H1 (cell line): ENCODE measurements at regions not wholly inside any gene's neighbourhood (a gene's known extent, or its start where the extent isn't known, plus 50 kb on each side); places are given as distances from the start of the nearest gene placed in this dataset.

Source experiments
- CBX8 ChIP-seq: fragments of 300-800, 300-1000 bp; sonication (generic); IDR thresholded peaks from 2 replicates; pipeline ENCODE4 v1.7.1; 2016; ENCODE audit warnings: low read depth, low read length, borderline replicate concordance
- EZH2 ChIP-seq: fragments of 200-600 bp; sonication (generic); IDR thresholded peaks from 2 replicates; pipeline ENCODE4 v1.7.1; 2012; ENCODE audit warnings: low read depth, mild to moderate bottlenecking, moderate library complexity, low read length, inconsistent platforms; ENCODE audit not compliant: severe bottlenecking
- JUND ChIP-seq: IDR thresholded peaks from 2 replicates; pipeline ENCODE4 v1.6.1; 2011; ENCODE audit warnings: mild to moderate bottlenecking, improper control_type of control experiment, low read length
- MAFK ChIP-seq: IDR thresholded peaks from 2 replicates; pipeline ENCODE4 v1.6.1; 2012; ENCODE audit warnings: low read depth, mild to moderate bottlenecking, improper control_type of control experiment, low read length
- POU5F1 ChIP-seq: IDR thresholded peaks from 2 replicates; pipeline ENCODE4 v1.6.1; 2011; ENCODE audit warnings: low read depth, mild to moderate bottlenecking, low read length, moderate library complexity
- RBBP5 ChIP-seq: IDR thresholded peaks from 2 replicates; pipeline ENCODE4 v1.7.1; 2012; ENCODE audit warnings: low read depth, mild to moderate bottlenecking, inconsistent platforms, low read length, moderate library complexity, borderline replicate concordance
- SP2 ChIP-seq: IDR thresholded peaks from 2 replicates; pipeline ENCODE4 v1.6.1; 2012; ENCODE audit warnings: mild to moderate bottlenecking, low read length, inconsistent platforms
- YY1 ChIP-seq: IDR thresholded peaks from 2 replicates; pipeline ENCODE4 v1.6.1; 2011; ENCODE audit warnings: low read depth, mild to moderate bottlenecking, low read length
- ZNF274 ChIP-seq: IDR thresholded peaks from 2 replicates; pipeline ENCODE4 v1.7.0; 2012; ENCODE audit warnings: low read length, borderline replicate concordance; ENCODE audit errors: extremely low read depth
- TF ChIP-seq, protein P1 (sequence below), 3 experiments: IDR thresholded peaks; 1 replicate in 2 of 3; 2 replicates in 1 of 3; pipeline versions ENCODE4 v1.5.1 to v1.6.1; 2011; ENCODE audit warnings: low read length in 3 of 3, mild to moderate bottlenecking in 3 of 3, inconsistent platforms in 2 of 3, low read depth in 1 of 3, moderate library complexity in 1 of 3; ENCODE audit not compliant: insufficient read depth in 1 of 3; ENCODE audit errors: control extremely low read depth in 1 of 3
- TF ChIP-seq, protein P2 (sequence below): IDR thresholded peaks from 2 replicates; pipeline ENCODE4 v1.6.1; 2012; ENCODE audit warnings: inconsistent platforms

DNA sequence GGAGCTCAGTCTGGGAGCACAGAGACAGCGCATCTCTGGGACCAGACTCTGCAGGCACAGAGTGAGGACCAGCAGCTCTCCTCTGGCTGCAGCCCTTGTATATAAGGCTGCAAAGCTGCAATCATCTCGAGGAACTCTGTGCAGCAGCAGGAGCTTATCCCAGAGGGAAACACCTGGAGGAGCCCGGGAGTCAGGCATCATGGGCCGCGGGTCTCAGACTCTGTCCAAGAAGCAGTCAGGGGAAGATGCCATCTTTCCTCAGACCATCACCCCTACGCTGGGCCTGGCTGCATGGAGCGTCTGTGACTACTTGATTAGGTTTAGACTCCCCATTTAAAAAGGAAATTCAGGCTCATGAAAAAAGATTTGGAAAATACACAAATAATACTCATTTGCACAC is 122.0 kb downstream of the IRF8 start:
- TF ChIP-seq MAFK (no peak), EZH2 (no peak), ZNF274 (no peak), CBX8 (no peak), JUND (no peak), YY1 (no peak), SP2 (no peak), POU5F1 (no peak), RBBP5 (no peak)
- TF ChIP-seq, protein P1, sequence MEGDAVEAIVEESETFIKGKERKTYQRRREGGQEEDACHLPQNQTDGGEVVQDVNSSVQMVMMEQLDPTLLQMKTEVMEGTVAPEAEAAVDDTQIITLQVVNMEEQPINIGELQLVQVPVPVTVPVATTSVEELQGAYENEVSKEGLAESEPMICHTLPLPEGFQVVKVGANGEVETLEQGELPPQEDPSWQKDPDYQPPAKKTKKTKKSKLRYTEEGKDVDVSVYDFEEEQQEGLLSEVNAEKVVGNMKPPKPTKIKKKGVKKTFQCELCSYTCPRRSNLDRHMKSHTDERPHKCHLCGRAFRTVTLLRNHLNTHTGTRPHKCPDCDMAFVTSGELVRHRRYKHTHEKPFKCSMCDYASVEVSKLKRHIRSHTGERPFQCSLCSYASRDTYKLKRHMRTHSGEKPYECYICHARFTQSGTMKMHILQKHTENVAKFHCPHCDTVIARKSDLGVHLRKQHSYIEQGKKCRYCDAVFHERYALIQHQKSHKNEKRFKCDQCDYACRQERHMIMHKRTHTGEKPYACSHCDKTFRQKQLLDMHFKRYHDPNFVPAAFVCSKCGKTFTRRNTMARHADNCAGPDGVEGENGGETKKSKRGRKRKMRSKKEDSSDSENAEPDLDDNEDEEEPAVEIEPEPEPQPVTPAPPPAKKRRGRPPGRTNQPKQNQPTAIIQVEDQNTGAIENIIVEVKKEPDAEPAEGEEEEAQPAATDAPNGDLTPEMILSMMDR (IDR thresholded peaks at IDR 0.05; ENCODE audit: control extremely low read depth in 1 of 3, insufficient read depth in 1 of 3, low read depth in 1 of 3, low read length in 3 of 3), result no peak
- TF ChIP-seq, protein P2, sequence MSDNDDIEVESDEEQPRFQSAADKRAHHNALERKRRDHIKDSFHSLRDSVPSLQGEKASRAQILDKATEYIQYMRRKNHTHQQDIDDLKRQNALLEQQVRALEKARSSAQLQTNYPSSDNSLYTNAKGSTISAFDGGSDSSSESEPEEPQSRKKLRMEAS, result no peak
